Mucosa of descending colon (tissue), 3 donors: ENCODE measurements at regions not wholly inside any gene's neighbourhood (a gene's known extent, or its start where the extent isn't known, plus 50 kb on each side); places are given as distances from the start of the nearest gene placed in this dataset.
"Not testable (repeated sequence)": the region's sequence is repeated elsewhere in the genome, so short reads cannot be mapped to it uniquely, and the experiment has no call there.

ENCODE experiments used
- ATAC-seq: fragments of 200-7000 bp; cut with Tn5 transposase; one replicate; pipeline ENCODE4 v1.9.1; 2020; ENCODE audit warnings: mild to moderate bottlenecking, moderate library complexity
- DNase-seq, 3 donors: peaks; one replicate each; pipeline ENCODE4 v3.0.0-alpha.2; 2020
- H3K36me3 ChIP-seq: fragments of 200-600 bp; one replicate; pipeline ENCODE4 v1.8.0; 2021; ENCODE audit warnings: low read depth, mild to moderate bottlenecking
- H3K4me1 ChIP-seq: fragments of 200-600 bp; one replicate; pipeline ENCODE4 v1.8.0; 2021; ENCODE audit warnings: low read depth, mild to moderate bottlenecking
- H3K4me3 ChIP-seq: fragments of 200-600 bp; one replicate; pipeline ENCODE4 v1.8.0; 2021; ENCODE audit warnings: mild to moderate bottlenecking
- H3K9me3 ChIP-seq: fragments of 200-600 bp; one replicate; pipeline ENCODE4 v1.8.0; 2021; ENCODE audit warnings: mild to moderate bottlenecking
- intact Hi-C, 2 donors: fragments of 100-400 bp; cut with DNase I in 1 of 2; cut with micrococcal nuclease in 1 of 2; formaldehyde crosslinking; loops; one replicate each; pipeline versions ENCODE4 v1.11.0 to v1.11.1; 2022; cut with DNase I, micrococcal nuclease
- TF ChIP-seq, protein P1 (sequence below): fragments of 200-600 bp; IDR thresholded peaks from one replicate; pipeline ENCODE4 v1.8.0; 2022; ENCODE audit warnings: antibody characterized with exemption, mild to moderate bottlenecking
- donor health status: DM: no; HTN: no; CAD: no; lungs with moderate emphysema.
- donor health status: DM: no; HTN: no; CAD: no.
- donor health status: DM: no; HTN: yes; CAD: no.

DNA sequence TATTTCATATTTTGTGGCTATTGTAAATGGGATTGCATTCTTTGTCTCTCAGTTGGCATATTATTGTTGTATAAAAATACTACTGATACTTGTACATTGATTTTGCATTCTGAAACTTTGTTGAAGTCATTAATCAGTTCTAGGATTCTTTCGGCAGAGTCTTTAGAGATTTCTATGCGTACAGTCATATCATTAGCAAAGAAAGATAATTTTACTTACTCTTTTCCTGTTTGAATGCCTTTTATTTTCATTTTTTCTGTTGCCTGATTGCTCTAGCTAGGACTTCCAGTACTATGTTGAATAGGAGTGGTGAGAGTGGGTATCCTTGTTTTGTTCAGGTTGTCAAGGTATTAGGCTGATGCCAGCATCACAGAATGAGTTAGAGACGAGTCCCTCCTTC, 722.0 kb upstream of the PCDH10 start:
- TF ChIP-seq, protein P1, sequence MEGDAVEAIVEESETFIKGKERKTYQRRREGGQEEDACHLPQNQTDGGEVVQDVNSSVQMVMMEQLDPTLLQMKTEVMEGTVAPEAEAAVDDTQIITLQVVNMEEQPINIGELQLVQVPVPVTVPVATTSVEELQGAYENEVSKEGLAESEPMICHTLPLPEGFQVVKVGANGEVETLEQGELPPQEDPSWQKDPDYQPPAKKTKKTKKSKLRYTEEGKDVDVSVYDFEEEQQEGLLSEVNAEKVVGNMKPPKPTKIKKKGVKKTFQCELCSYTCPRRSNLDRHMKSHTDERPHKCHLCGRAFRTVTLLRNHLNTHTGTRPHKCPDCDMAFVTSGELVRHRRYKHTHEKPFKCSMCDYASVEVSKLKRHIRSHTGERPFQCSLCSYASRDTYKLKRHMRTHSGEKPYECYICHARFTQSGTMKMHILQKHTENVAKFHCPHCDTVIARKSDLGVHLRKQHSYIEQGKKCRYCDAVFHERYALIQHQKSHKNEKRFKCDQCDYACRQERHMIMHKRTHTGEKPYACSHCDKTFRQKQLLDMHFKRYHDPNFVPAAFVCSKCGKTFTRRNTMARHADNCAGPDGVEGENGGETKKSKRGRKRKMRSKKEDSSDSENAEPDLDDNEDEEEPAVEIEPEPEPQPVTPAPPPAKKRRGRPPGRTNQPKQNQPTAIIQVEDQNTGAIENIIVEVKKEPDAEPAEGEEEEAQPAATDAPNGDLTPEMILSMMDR: no peak
- H3K4me1 ChIP-seq: no peaks in the 10 kb centered on the region
- intact Hi-C loops: no loop called here
- ATAC-seq (no peak), DNase-seq (no peak)
- H3K36me3 ChIP-seq: no peaks in the 10 kb centered on the region
- H3K4me3 ChIP-seq: no peak overlapping the region
- H3K9me3 ChIP-seq: peaks cover 2% of the 10 kb centered on the region

DNA sequence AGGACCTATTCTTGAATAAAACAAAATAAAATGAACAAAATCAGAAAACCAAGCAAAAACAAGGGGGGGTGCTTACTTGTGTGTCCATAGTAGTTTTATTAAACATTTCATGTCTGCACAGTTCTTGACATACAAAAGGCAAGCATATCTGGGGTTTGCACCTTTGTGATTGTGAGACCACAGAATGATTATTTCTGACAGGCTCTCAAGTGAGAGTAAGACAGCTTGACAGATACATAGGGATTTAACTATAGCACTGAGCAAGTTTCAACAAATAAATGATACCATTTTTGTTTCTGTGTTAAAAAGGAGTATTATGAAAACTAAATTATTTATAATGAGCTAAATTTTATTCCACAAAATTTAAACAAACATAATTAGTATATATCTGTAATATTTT, 712.0 kb upstream of the PCDH10 start:
- Histone ChIP-seq H3K9me3 (no peaks in the 10 kb centered on the region), H3K36me3 (no peaks in the 10 kb centered on the region), H3K4me3 (no peak overlapping the region), H3K4me1 (no peaks in the 10 kb centered on the region)
- ATAC-seq (no peak), DNase-seq (no peak)
- TF ChIP-seq, protein P1: no peak
- intact Hi-C loops: no loop called here

DNA sequence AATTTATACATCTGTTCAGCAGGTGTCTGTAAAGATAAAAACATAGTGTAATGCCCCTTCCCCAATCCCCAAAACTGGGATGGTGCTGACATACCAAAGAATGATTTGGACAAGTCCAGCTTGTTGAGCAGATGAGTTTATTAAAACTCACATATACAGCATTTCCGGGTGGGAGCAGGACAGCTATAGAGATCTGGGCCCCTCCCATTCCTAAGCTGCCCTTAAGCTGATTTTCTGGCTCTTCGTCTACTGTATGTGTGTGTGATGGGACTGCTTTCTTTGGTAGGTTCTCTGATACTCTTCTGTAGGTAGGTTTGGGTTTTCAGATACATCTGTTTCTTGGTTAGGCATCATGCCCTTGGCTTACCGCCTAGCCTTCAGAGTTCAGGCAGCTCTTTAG, 703.7 kb upstream of the PCDH10 start:
- ATAC-seq (no peak), DNase-seq (no peak)
- no peaks in the 10 kb centered on the region for H3K36me3 ChIP-seq
- no peaks in the 10 kb centered on the region for H3K4me1 ChIP-seq
- H3K4me3 ChIP-seq: no peak overlapping the region
- intact Hi-C loops: no loop called here
- peaks cover 14% of the 10 kb centered on the region for H3K9me3 ChIP-seq
- TF ChIP-seq, protein P1: no peak

DNA sequence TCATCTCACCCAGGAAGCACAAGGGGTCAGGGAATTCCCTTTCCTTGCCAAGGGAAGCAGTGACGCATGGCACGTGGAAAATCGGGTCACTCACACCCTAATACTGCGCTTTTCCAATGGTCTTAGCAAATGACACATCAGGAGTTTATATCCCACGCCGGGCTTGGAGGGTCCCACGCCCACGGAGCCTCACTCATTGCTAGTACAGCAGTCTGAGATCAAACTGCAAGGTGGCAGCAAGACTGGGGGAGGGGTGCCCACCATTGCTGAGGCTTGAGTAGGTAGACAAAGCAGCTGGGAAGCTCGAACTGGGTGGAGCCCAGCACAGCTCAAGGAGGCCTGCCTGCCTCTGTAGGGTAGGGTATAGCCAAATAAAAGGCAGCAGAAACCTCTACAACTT, 691.1 kb upstream of the PCDH10 start:
- H3K4me3 ChIP-seq, intact Hi-C loops, ATAC-seq, H3K4me1 ChIP-seq, H3K9me3 ChIP-seq, H3K36me3 ChIP-seq: not testable (repeated sequence)
- DNase-seq: peak in 1 of 3 donors; percentile 33

DNA sequence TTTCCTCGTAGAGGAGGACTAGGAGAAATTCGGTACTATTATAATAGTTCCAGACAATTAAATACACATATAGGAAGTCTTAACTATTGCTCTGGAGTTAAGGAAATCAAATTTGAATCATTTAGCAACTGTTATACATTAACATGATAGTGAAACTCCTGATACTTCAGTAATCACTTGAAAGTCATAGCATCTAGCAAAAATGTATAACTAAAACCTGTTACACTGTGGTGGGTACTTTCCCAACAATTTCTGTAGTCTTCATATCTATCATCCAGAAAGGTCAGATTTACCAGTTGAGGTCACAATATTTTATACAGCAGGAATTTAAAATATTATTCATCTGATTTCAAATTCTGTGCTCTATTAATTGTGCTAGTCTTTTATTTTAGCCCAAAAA, 669.6 kb upstream of the PCDH10 start:
- intact Hi-C loops: no loop called here
- ATAC-seq (no peak), DNase-seq (no peak)
- Histone ChIP-seq H3K9me3 (peaks cover 2% of the 10 kb centered on the region), H3K4me1 (no peaks in the 10 kb centered on the region), H3K4me3 (no peak overlapping the region), H3K36me3 (no peaks in the 10 kb centered on the region)
- TF ChIP-seq, protein P1: no peak

DNA sequence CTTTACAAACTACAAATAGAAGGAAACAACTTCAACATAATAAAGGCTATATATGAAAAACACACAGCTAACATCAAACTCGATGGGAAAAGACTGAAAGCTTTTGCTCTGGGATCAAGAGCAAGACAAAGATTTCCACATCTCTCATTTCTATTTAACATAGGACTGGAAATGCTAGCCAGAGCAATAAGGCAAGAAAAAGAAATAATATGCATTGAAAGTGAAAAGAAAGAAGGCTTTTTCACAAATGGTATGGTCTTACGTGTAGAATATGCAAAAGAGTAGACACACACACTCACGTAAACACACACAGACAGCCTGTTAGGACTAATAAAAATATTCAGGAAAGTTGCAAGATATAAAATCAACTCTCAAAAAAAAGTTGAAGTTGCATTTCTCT, 660.5 kb upstream of the PCDH10 start:
- intact Hi-C loops: no loop called here

More for the DNA sequence above, 660.5 kb upstream of the PCDH10 start:
- Histone ChIP-seq H3K36me3 (no peaks in the 10 kb centered on the region), H3K9me3 (peaks cover 28% of the 10 kb centered on the region), H3K4me3 (no peak overlapping the region), H3K4me1 (no peaks in the 10 kb centered on the region)
- no peak for ATAC-seq
- TF ChIP-seq, protein P1: no peak
- no peak for DNase-seq
